ENCODE measurements at regions not wholly inside any gene's neighbourhood (a gene's known extent, or its start where the extent isn't known, plus 50 kb on each side); places are given as distances from the start of the nearest gene placed in this dataset.

- ChIA-PET POLR2A (no interaction called here), CTCF (no interaction called here)
- no peak for ATAC-seq (ENCODE audit: poor library complexity)
- Mint-ChIP-seq H3K36me3 (ENCODE audit: low read depth) (no peaks in the 10 kb centered on the region), H3K27me3 (peaks cover 5% of the 10 kb centered on the region), H3K27ac (no peak overlapping the region), H3K9me3 (peaks cover 10% of the 10 kb centered on the region), H3K4me1 (ENCODE audit: low read depth) (no peaks in the 10 kb centered on the region), H3K4me3 (no peak overlapping the region)
- Histone ChIP-seq H3K4me3 (ENCODE audit: low read length) (no peak overlapping the region), H3K27me3 (ENCODE audit: control insufficient read depth in 1 of 2, insufficient read depth in 2 of 2, low read length in 2 of 2) (no peaks in the 10 kb centered on the region), H3K36me3 (ENCODE audit: insufficient read depth, low read length) (no peaks in the 10 kb centered on the region), H3K27ac (ENCODE audit: low read depth in 1 of 2, low read length in 2 of 2) (no peak overlapping the region), H3K4me1 (ENCODE audit: insufficient read depth, low read length) (no peaks in the 10 kb centered on the region), H3K9me3 (ENCODE audit: control insufficient read depth in 1 of 2, insufficient read depth in 1 of 2, low read length in 2 of 2) (peaks cover 9 to 23% of the 10 kb centered on the region in 2 experiments)
- intact Hi-C loops (cut with DNase I, micrococcal nuclease), result no loop called here
- no peak for TF ChIP-seq CTCF (IDR thresholded peaks at IDR 0.05)
- DNase-seq, result no peak
Measured at GRCh38 chr11:83371489-83371888, 85.3 kb upstream of the CCDC90B start.

DNA sequence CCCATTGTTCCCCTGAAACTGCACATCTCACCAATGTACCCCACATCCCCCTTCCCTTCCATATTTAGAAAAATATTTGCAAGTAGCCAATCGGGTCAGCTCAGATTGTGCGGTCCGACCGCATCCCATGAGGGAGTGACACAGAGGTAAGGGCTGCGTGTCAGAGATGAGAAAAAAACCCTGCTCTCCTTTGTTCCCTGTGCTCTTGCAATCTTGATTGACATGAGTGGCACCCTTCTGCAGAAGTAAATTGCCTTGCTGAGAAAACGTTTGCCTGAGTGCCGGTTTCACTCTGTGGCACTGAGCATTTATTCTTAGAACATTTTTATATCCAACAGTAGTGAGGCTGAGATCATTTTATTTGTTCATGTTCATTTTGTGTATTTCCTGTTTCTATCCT, 81.6 kb upstream of the CCDC90B start:
- Mint-ChIP-seq H3K27me3 (no peaks in the 10 kb centered on the region), H3K4me1 (ENCODE audit: low read depth) (no peaks in the 10 kb centered on the region), H3K4me3 (no peak overlapping the region), H3K36me3 (ENCODE audit: low read depth) (no peaks in the 10 kb centered on the region), H3K27ac (no peak overlapping the region), H3K9me3 (peaks cover 13% of the 10 kb centered on the region)
- DNase-seq (no peak), ATAC-seq (ENCODE audit: poor library complexity) (no peak)
- ChIA-PET CTCF (interaction anchor here (1.5 kb wide), 1 partner anchor 10 kb away, joined by 3 read pairs; no protein-coding TSS in a partner anchor), POLR2A (no interaction called here)
- Histone ChIP-seq H3K27me3 (ENCODE audit: control insufficient read depth in 1 of 2, insufficient read depth in 2 of 2, low read length in 2 of 2) (no peaks in the 10 kb centered on the region), H3K9me3 (ENCODE audit: control insufficient read depth in 1 of 2, insufficient read depth in 1 of 2, low read length in 2 of 2) (peaks cover 9 to 23% of the 10 kb centered on the region in 2 experiments), H3K4me1 (ENCODE audit: insufficient read depth, low read length) (no peaks in the 10 kb centered on the region), H3K27ac (ENCODE audit: low read depth in 1 of 2, low read length in 2 of 2) (no peak overlapping the region), H3K4me3 (ENCODE audit: low read length) (no peak overlapping the region), H3K36me3 (ENCODE audit: insufficient read depth, low read length) (no peaks in the 10 kb centered on the region)
- TF ChIP-seq CTCF (IDR thresholded peaks at IDR 0.05), result no peak
- intact Hi-C loops (cut with DNase I, micrococcal nuclease), result no loop called here

DNA sequence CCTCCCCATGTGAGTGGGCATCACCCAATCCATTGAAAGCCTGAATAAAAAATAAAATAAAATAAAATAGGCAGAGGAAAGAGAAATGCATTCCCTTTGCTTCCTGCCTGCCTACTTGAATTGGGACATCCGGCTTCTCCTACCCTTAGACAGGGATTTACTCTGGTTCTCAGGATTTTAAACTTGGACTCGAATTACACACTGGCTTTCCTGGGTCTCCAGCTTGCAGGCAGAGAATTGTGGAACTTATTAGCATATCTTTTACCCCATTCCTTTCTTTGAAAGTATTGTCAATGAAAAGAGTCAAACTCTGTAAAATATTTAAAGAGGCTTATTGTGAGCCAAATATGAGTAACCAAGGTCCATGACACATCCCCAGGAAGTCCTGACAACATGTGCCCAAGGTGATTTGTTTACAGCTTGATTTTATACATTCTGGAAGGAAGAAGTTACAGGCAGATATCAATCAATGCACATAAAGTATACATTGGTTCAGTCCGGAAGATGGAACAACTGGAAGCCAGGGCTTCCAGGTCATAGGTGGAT, 78.4 kb upstream of the CCDC90B start:
- Mint-ChIP-seq H3K4me1 (ENCODE audit: low read depth) (no peaks in the 10 kb centered on the region), H3K27me3 (peaks cover 5% of the 10 kb centered on the region), H3K27ac (no peak overlapping the region), H3K36me3 (ENCODE audit: low read depth) (no peaks in the 10 kb centered on the region), H3K4me3 (no peak overlapping the region), H3K9me3 (peaks cover 13% of the 10 kb centered on the region)
- DNase-seq, result no peak
- peaks cover 3 to 23% of the 10 kb centered on the region in 2 experiments for H3K9me3 ChIP-seq (ENCODE audit: control insufficient read depth in 1 of 2, insufficient read depth in 1 of 2, low read length in 2 of 2)
- H3K4me1 ChIP-seq (ENCODE audit: insufficient read depth, low read length), result no peaks in the 10 kb centered on the region
- no peak for TF ChIP-seq CTCF (IDR thresholded peaks at IDR 0.05)
- no peak overlapping the region for H3K27ac ChIP-seq (ENCODE audit: low read depth in 1 of 2, low read length in 2 of 2)
- no peak overlapping the region for H3K4me3 ChIP-seq (ENCODE audit: low read length)
- intact Hi-C loops (cut with DNase I, micrococcal nuclease), result no loop called here
- ChIA-PET CTCF (no interaction called here), POLR2A (no interaction called here)
- H3K36me3 ChIP-seq (ENCODE audit: insufficient read depth, low read length), result no peaks in the 10 kb centered on the region
- ATAC-seq (ENCODE audit: poor library complexity), result no peak
- H3K27me3 ChIP-seq (ENCODE audit: control insufficient read depth in 1 of 2, insufficient read depth in 2 of 2, low read length in 2 of 2), result no peaks in the 10 kb centered on the region

Measured in CD4-positive, alpha-beta T cell (primary cell).